Cardiac fibroblast (primary cell): ENCODE measurements at regions not wholly inside any gene's neighbourhood (a gene's known extent, or its start where the extent isn't known, plus 50 kb on each side); places are given as distances from the start of the nearest gene placed in this dataset.
"Not testable (repeated sequence)": the region's sequence is repeated elsewhere in the genome, so short reads cannot be mapped to it uniquely, and the experiment has no call there.

Source experiments
- DNase-seq, 2 donors: peaks; one replicate each; pipeline versions ENCODE4 v3.0.0 to v3.0.0-alpha.2; 2010; ENCODE audit warnings: low read depth in 2 of 2
- H3K4me3 ChIP-seq, 2 donors: replicated peaks in 1 of 2; 1 replicate in 1 of 2; 2 replicates in 1 of 2; pipeline ENCODE4 v1.5.1; 2011; ENCODE audit warnings: low read depth in 2 of 2, low read length in 2 of 2, mild to moderate bottlenecking in 2 of 2, moderate library complexity in 1 of 2
- TF ChIP-seq, protein P1 (sequence below): IDR thresholded peaks from one replicate; pipeline ENCODE4 v1.5.1; 2011; ENCODE audit warnings: low read depth, mild to moderate bottlenecking, low read length, inconsistent platforms

DNA sequence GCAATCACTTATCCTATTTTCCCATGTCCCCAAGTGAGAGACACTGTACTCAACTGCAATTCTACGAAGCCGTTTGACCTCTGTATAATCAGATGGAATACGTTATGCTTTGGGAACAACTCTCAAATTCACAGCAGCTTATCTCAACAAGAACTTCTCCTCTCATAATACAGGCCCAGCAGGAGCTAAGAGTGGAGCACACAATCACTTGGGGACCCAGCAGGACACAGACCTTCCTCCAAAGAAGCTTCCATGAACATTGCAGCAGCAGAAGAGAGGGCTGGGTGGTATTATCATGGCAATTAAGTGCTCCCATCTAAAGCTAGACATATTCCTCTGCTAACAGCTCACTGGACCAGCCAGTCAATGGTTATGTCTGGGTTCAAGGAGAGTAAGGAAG is 428.3 kb upstream of the MIR17HG start:
- no peak overlapping the region for H3K4me3 ChIP-seq
- DNase-seq, result no peak
- TF ChIP-seq, protein P1, sequence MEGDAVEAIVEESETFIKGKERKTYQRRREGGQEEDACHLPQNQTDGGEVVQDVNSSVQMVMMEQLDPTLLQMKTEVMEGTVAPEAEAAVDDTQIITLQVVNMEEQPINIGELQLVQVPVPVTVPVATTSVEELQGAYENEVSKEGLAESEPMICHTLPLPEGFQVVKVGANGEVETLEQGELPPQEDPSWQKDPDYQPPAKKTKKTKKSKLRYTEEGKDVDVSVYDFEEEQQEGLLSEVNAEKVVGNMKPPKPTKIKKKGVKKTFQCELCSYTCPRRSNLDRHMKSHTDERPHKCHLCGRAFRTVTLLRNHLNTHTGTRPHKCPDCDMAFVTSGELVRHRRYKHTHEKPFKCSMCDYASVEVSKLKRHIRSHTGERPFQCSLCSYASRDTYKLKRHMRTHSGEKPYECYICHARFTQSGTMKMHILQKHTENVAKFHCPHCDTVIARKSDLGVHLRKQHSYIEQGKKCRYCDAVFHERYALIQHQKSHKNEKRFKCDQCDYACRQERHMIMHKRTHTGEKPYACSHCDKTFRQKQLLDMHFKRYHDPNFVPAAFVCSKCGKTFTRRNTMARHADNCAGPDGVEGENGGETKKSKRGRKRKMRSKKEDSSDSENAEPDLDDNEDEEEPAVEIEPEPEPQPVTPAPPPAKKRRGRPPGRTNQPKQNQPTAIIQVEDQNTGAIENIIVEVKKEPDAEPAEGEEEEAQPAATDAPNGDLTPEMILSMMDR, result no peak

DNA sequence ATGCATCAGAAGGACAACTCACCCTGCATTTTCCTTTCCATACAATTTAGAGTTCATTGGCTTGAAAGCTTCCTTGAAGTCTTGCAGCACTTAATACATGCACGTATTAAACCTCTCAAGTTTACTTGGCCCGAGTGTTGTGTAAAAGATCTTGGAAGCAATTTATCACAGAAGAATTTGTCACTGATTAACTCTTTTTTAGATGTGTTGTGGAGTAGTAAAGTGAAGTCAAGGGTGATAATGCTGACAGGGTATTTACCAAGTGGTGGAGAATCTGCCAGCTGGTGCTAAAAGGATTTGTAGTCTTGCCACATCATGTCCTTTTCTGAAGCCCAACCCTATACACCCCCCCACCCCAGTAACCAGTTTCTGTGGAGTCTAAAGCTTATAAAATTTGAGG is 421.0 kb upstream of the MIR17HG start:
- peak in 1 of 2 donors; percentile 46 for DNase-seq
- no peak overlapping the region for H3K4me3 ChIP-seq
- TF ChIP-seq, protein P1, result no peak

DNA sequence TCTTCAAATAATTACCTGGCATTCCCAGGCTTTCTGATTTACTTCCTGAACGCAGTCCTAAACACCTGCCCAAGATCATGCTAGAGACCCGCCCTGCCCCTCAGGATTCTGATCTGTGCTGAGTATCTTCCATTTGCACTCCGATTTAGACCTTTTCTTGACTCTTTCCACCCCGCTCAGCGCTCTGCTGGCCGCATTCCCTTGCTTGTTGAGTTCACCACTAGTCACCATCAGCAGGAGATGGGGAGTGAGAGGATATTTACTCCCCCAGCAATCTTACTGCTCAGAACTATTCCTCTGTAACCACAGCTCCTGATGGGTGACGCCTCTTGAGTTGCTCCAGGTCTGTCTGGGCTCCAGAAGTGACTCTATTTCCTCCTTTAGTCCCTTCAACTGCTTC is 419.4 kb upstream of the MIR17HG start:
- DNase-seq, result no peak
- H3K4me3 ChIP-seq, result no peak overlapping the region
- TF ChIP-seq, protein P1, result no peak

DNA sequence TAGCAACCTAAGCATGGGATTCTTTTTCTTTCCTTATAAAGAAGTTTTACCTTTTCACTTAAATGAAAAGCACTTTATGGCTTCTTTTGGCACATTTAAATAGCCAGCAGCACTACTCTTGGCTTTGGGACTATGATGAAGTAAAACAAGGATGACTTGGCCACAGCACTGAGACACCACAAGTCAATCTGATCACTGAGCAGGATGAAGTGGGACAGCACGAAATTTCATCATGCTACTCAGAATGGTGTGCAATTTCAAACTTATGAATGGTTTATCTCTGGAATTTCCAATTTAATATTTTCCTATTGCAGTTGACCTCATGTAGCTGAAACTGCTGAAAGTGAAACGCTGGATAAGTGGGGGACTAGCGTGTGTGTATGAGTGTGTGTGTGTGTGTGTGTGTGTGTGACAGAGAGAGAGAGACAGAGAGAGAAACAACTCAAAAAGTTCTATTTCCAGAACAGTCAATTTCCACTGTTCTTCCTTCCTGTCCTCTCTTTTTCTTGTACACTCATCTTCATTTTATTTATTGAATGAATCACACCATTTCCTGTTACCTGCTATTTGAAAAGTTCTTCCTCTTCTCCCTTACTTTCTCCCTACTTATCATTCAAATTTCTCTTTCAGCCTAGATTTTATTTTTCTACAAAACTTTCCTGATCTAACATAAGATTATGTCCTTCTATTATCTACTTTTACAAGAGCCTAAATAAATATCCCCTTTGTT is 414.2 kb upstream of the MIR17HG start:
- DNase-seq, result peak in 1 of 2 donors; percentile 0
- TF ChIP-seq, protein P1, result no peak
- no peak overlapping the region for H3K4me3 ChIP-seq

DNA sequence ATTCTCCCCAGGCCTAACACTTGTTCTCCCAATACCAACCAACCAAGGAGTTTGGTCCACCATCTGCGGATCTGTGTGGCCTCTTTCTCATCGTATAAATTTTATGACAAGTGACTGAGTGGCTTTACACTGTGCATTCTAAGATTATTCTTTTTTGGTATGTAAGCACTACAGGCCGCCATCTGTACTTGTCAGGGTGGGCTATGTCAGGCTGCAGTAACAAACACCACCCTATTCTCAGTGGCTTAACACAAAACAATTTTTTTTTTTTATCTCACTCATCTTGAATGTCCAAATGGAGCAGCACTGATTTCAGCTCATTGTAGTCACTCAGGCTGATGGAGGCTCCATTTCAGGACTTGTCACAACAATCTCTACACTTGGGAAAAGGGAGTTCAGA is 412.7 kb upstream of the MIR17HG start:
- TF ChIP-seq, protein P1, result no peak
- no peak overlapping the region for H3K4me3 ChIP-seq
- DNase-seq, result no peak

DNA sequence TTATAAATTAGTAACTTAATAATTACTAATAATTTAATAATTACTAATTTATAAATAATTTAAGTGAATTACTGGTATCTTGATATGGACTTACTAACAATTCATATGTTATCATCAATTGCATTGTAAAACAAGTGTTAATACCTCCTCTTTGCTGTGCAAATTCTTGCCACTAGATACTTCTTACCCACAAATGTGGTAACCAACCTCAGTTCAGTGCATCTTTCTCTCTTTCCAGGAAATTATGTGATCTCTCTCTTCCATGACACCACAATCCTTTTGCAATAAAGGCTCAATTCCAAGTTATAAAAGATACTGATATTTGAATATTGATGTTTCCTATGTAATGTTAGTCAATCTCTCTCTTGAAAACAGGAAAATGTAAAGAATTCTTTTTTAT is 408.6 kb upstream of the MIR17HG start:
- TF ChIP-seq, protein P1, result no peak
- DNase-seq, result no peak
- no peak overlapping the region for H3K4me3 ChIP-seq

DNA sequence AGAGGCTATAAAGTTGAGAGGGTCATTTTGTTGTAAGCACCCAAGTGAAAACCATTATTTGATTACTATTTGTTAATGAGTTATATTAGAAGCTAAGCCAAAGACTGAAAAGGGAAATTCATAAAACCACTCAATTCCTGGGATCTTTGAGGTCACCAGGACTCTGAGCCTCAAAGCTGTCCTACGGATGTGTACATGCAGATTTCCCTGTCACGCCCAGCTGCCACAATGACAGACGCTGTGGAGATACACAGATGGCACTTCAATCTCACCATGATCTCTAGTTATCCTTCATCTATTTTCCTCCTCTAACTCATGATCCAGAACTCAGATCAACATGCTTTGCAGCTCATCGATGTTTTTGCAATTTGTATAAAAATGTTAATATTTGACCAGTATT is 403.5 kb upstream of the MIR17HG start:
- no peak for DNase-seq
- TF ChIP-seq, protein P1, result no peak
- no peak overlapping the region for H3K4me3 ChIP-seq

DNA sequence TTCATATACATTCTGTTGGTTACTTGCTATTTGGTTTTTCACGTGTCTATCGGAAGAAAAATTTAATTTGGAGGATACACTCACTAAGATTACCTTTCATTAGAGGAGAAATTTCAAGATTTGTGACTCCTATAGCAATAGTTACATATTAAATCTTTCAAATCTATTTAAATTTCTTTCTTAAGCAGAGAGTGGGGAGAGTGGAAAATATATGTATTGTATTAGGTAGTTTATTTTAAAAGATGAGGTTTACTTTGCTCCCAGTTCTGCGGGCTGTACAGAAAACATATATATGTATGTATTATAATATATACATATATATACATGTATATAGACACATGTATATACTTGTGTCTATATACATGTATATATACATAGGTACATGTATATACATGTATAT is 402.3 kb upstream of the MIR17HG start:
- DNase-seq, result not testable (repeated sequence)

DNA sequence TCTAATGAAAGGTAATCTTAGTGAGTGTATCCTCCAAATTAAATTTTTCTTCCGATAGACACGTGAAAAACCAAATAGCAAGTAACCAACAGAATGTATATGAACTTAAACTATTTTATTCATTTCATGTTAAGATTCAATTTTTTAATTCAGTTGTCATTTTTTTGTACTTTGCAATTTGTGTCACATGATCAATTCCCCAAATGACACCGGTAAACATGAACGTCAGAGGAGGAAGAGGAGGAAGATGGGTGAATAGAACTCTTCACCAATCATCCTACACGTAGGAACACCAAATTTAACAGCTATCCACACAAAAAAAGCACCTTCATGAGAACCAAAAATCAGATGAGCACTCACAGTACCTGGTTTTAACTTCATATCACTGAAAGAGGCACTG is 401.4 kb upstream of the MIR17HG start:
- DNase-seq, H3K4me3 ChIP-seq: not testable (repeated sequence)

More for the DNA sequence above, 402.3 kb upstream of the MIR17HG start:
- H3K4me3 ChIP-seq, result not testable (repeated sequence)
